ENCODE measurements at regions not wholly inside any gene's neighbourhood (a gene's known extent, or its start where the extent isn't known, plus 50 kb on each side); places are given as distances from the start of the nearest gene placed in this dataset.
A peak's percentile ranks its signal among the peaks of the same experiment; 100 is the strongest.
"Not testable (repeated sequence)": the region's sequence is repeated elsewhere in the genome, so short reads cannot be mapped to it uniquely, and the experiment has no call there.

GRCh38 chr5:17014686-17015085 is 78.6 kb upstream of the MYO10 start:
- Histone ChIP-seq H3K9ac (ENCODE audit: low read length) (no peak overlapping the region), H3K4me3 (ENCODE audit: low read length) (no peak overlapping the region), H3K4me1 (ENCODE audit: control insufficient read depth, insufficient read depth, low read length) (peaks cover 6% of the 10 kb centered on the region), H3K27me3 (replicated peaks; ENCODE audit: control insufficient read depth, insufficient read depth, low read length) (no peaks in the 10 kb centered on the region), H3K9me3 (ENCODE audit: control insufficient read depth, low read length) (no peaks in the 10 kb centered on the region), H3K36me3 (ENCODE audit: control insufficient read depth, insufficient read depth, low read length, severe bottlenecking) (no peaks in the 10 kb centered on the region)
- DNase-seq (ENCODE audit: low read depth): no peak

GRCh38 chr5:17018871-17019270 is 82.8 kb upstream of the MYO10 start:
- Histone ChIP-seq H3K27me3 (replicated peaks; ENCODE audit: control insufficient read depth, insufficient read depth, low read length) (no peaks in the 10 kb centered on the region), H3K4me1 (ENCODE audit: control insufficient read depth, insufficient read depth, low read length) (no peaks in the 10 kb centered on the region), H3K36me3 (ENCODE audit: control insufficient read depth, insufficient read depth, low read length, severe bottlenecking) (no peaks in the 10 kb centered on the region), H3K9ac (ENCODE audit: low read length) (no peak overlapping the region), H3K4me3 (ENCODE audit: low read length) (no peak overlapping the region), H3K9me3 (ENCODE audit: control insufficient read depth, low read length) (no peaks in the 10 kb centered on the region)
- no peak for DNase-seq (ENCODE audit: low read depth)

GRCh38 chr5:17019324-17019723 is 83.2 kb upstream of the MYO10 start:
- peak; percentile 27 for DNase-seq (ENCODE audit: low read depth)
- H3K36me3 ChIP-seq (ENCODE audit: control insufficient read depth, insufficient read depth, low read length, severe bottlenecking): no peaks in the 10 kb centered on the region
- H3K9me3 ChIP-seq (ENCODE audit: control insufficient read depth, low read length): no peaks in the 10 kb centered on the region
- no peak overlapping the region for H3K4me3 ChIP-seq (ENCODE audit: low read length)
- H3K9ac ChIP-seq (ENCODE audit: low read length): no peak overlapping the region
- H3K4me1 ChIP-seq (ENCODE audit: control insufficient read depth, insufficient read depth, low read length): no peaks in the 10 kb centered on the region
- no peaks in the 10 kb centered on the region for H3K27me3 ChIP-seq (replicated peaks; ENCODE audit: control insufficient read depth, insufficient read depth, low read length)

- no peaks in the 10 kb centered on the region for H3K36me3 ChIP-seq (ENCODE audit: control insufficient read depth, insufficient read depth, low read length, severe bottlenecking)
- H3K9ac ChIP-seq (ENCODE audit: low read length): peak overlapping the region; percentile 4
- DNase-seq (ENCODE audit: low read depth): no peak
- no peaks in the 10 kb centered on the region for H3K27me3 ChIP-seq (replicated peaks; ENCODE audit: control insufficient read depth, insufficient read depth, low read length)
- no peaks in the 10 kb centered on the region for H3K9me3 ChIP-seq (ENCODE audit: control insufficient read depth, low read length)
- H3K4me3 ChIP-seq (ENCODE audit: low read length): peak overlapping the region; percentile 8
- H3K4me1 ChIP-seq (ENCODE audit: control insufficient read depth, insufficient read depth, low read length): peaks cover 3% of the 10 kb centered on the region
These were observed 84.9 kb upstream of the MYO10 start for GRCh38 chr5:17020678-17021601.

- Histone ChIP-seq H3K36me3 (ENCODE audit: control insufficient read depth, insufficient read depth, low read length, severe bottlenecking) (no peaks in the 10 kb centered on the region), H3K9me3 (ENCODE audit: control insufficient read depth, low read length) (no peaks in the 10 kb centered on the region), H3K9ac (ENCODE audit: low read length) (no peak overlapping the region), H3K4me3 (ENCODE audit: low read length) (no peak overlapping the region), H3K27me3 (replicated peaks; ENCODE audit: control insufficient read depth, insufficient read depth, low read length) (no peaks in the 10 kb centered on the region), H3K4me1 (ENCODE audit: control insufficient read depth, insufficient read depth, low read length) (peaks cover 3% of the 10 kb centered on the region)
- DNase-seq (ENCODE audit: low read depth): peak; percentile 36
These were observed 85.5 kb upstream of the MYO10 start for GRCh38 chr5:17021602-17021932.

- Histone ChIP-seq H3K9me3 (ENCODE audit: control insufficient read depth, low read length) (no peaks in the 10 kb centered on the region), H3K9ac (ENCODE audit: low read length) (no peak overlapping the region), H3K4me3 (ENCODE audit: low read length) (no peak overlapping the region), H3K27me3 (replicated peaks; ENCODE audit: control insufficient read depth, insufficient read depth, low read length) (no peaks in the 10 kb centered on the region), H3K4me1 (ENCODE audit: control insufficient read depth, insufficient read depth, low read length) (peaks cover 3% of the 10 kb centered on the region), H3K36me3 (ENCODE audit: control insufficient read depth, insufficient read depth, low read length, severe bottlenecking) (no peaks in the 10 kb centered on the region)
- DNase-seq (ENCODE audit: low read depth): no peak
These were observed 86.2 kb upstream of the MYO10 start for GRCh38 chr5:17022296-17022695.

- H3K36me3 ChIP-seq (ENCODE audit: control insufficient read depth, insufficient read depth, low read length, severe bottlenecking): no peaks in the 10 kb centered on the region
- no peaks in the 10 kb centered on the region for H3K27me3 ChIP-seq (replicated peaks; ENCODE audit: control insufficient read depth, insufficient read depth, low read length)
- DNase-seq (ENCODE audit: low read depth): peak; percentile 66
- H3K9me3 ChIP-seq (ENCODE audit: control insufficient read depth, low read length): no peaks in the 10 kb centered on the region
- no peak overlapping the region for H3K4me3 ChIP-seq (ENCODE audit: low read length)
- H3K4me1 ChIP-seq (ENCODE audit: control insufficient read depth, insufficient read depth, low read length): peaks cover 3% of the 10 kb centered on the region
- H3K9ac ChIP-seq (ENCODE audit: low read length): peak overlapping the region; percentile 62
These were observed 88.6 kb upstream of the MYO10 start for GRCh38 chr5:17024686-17025180.

- not testable (repeated sequence) for DNase-seq (ENCODE audit: low read depth); H3K9me3 ChIP-seq (ENCODE audit: control insufficient read depth, low read length); H3K9ac ChIP-seq (ENCODE audit: low read length); H3K27me3 ChIP-seq (replicated peaks; ENCODE audit: control insufficient read depth, insufficient read depth, low read length); H3K36me3 ChIP-seq (ENCODE audit: control insufficient read depth, insufficient read depth, low read length, severe bottlenecking); H3K4me3 ChIP-seq (ENCODE audit: low read length); H3K4me1 ChIP-seq (ENCODE audit: control insufficient read depth, insufficient read depth, low read length)
These were observed 95.7 kb upstream of the MYO10 start for GRCh38 chr5:17031659-17032277.

- not testable (repeated sequence) for H3K4me3 ChIP-seq (ENCODE audit: low read length); H3K36me3 ChIP-seq (ENCODE audit: control insufficient read depth, insufficient read depth, low read length, severe bottlenecking); H3K9ac ChIP-seq (ENCODE audit: low read length); H3K27me3 ChIP-seq (replicated peaks; ENCODE audit: control insufficient read depth, insufficient read depth, low read length); H3K4me1 ChIP-seq (ENCODE audit: control insufficient read depth, insufficient read depth, low read length); H3K9me3 ChIP-seq (ENCODE audit: control insufficient read depth, low read length); DNase-seq (ENCODE audit: low read depth)
These were observed 96.4 kb upstream of the MYO10 start for GRCh38 chr5:17032314-17032985.

GRCh38 chr5:17034992-17035391 is 98.9 kb upstream of the MYO10 start:
- not testable (repeated sequence) for DNase-seq (ENCODE audit: low read depth); H3K4me3 ChIP-seq (ENCODE audit: low read length); H3K36me3 ChIP-seq (ENCODE audit: control insufficient read depth, insufficient read depth, low read length, severe bottlenecking); H3K4me1 ChIP-seq (ENCODE audit: control insufficient read depth, insufficient read depth, low read length); H3K9ac ChIP-seq (ENCODE audit: low read length); H3K27me3 ChIP-seq (replicated peaks; ENCODE audit: control insufficient read depth, insufficient read depth, low read length); H3K9me3 ChIP-seq (ENCODE audit: control insufficient read depth, low read length)

GRCh38 chr5:17037751-17038150 is 101.7 kb upstream of the MYO10 start:
- Histone ChIP-seq H3K9ac (ENCODE audit: low read length) (no peak overlapping the region), H3K9me3 (ENCODE audit: control insufficient read depth, low read length) (no peaks in the 10 kb centered on the region), H3K4me1 (ENCODE audit: control insufficient read depth, insufficient read depth, low read length) (no peaks in the 10 kb centered on the region), H3K4me3 (ENCODE audit: low read length) (no peak overlapping the region), H3K36me3 (ENCODE audit: control insufficient read depth, insufficient read depth, low read length, severe bottlenecking) (no peaks in the 10 kb centered on the region), H3K27me3 (replicated peaks; ENCODE audit: control insufficient read depth, insufficient read depth, low read length) (no peaks in the 10 kb centered on the region)
- DNase-seq (ENCODE audit: low read depth): peak; percentile 13
